A549 (cell line): ENCODE measurements at regions not wholly inside any gene's neighbourhood (a gene's known extent, or its start where the extent isn't known, plus 50 kb on each side); places are given as distances from the start of the nearest gene placed in this dataset.

Experiments used
- BHLHE40 ChIP-seq: IDR thresholded peaks from 2 replicates; pipeline ENCODE4 v1.6.1; 2012; ENCODE audit warnings: low read depth, low read length, inconsistent platforms
- CHD4 ChIP-seq: fragments of 200-600 bp; sonication (generic); IDR thresholded peaks from 2 replicates; pipeline ENCODE4 v1.6.1; 2016; ENCODE audit warnings: antibody characterized with exemption, mild to moderate bottlenecking, borderline replicate concordance
- CTCF ChIP-seq: fragments of >200 bp; sonication (Bioruptor Twin); formaldehyde crosslinking; IDR thresholded peaks from 3 replicates; pipeline ENCODE4 v1.5.1; 2016
- EP300 ChIP-seq, 2 experiments: fragments of >200 bp; sonication (Bioruptor Twin); formaldehyde crosslinking; IDR thresholded peaks; 2 replicates in 1 of 2; 3 replicates in 1 of 2; pipeline ENCODE4 v1.6.1; 2016 to 2017
- HES2 ChIP-seq: fragments of >200 bp; sonication (Bioruptor Twin); formaldehyde crosslinking; IDR thresholded peaks from 2 replicates; pipeline ENCODE4 v1.6.1; 2016
- HOXA7 ChIP-seq: fragments of 250-450 bp; sonication (Bioruptor Pico); IDR thresholded peaks from 2 replicates; pipeline ENCODE4 v1.5.0; 2020; ENCODE audit warnings: mild to moderate bottlenecking, moderate library complexity
- MYC ChIP-seq: IDR thresholded peaks from 2 replicates; pipeline ENCODE4 v1.6.1; 2012; ENCODE audit warnings: mild to moderate bottlenecking, inconsistent platforms, low read length, improper control_type of control experiment, borderline replicate concordance
- REST ChIP-seq: fragments of 200-600 bp; sonication (generic); IDR thresholded peaks from 2 replicates; pipeline ENCODE4 v1.6.1; 2016; ENCODE audit warnings: antibody characterized with exemption, mild to moderate bottlenecking, moderate library complexity
- USF2 ChIP-seq: fragments of 450-650 bp; IDR thresholded peaks from 2 replicates; pipeline ENCODE4 v1.6.1; 2014; ENCODE audit warnings: antibody characterized with exemption

GRCh38 chr3:106640353-106640752 is 736.9 kb upstream of the CCDC54 start:
- no peak for TF ChIP-seq MYC
- TF ChIP-seq HOXA7 (CRISPR knock-in tag), result no peak
- no peak for TF ChIP-seq CTCF
- no peak for TF ChIP-seq USF2
- no peak for TF ChIP-seq HES2
- TF ChIP-seq REST, result no peak
- no peak for TF ChIP-seq BHLHE40
- TF ChIP-seq EP300 (IDR thresholded peaks at IDR 0.05), result no peak
- no peak for TF ChIP-seq CHD4
